K562 (cell line): ENCODE measurements at regions not wholly inside any gene's neighbourhood (a gene's known extent, or its start where the extent isn't known, plus 50 kb on each side); places are given as distances from the start of the nearest gene placed in this dataset.

Experiments used
- ATAC-seq: fragments of 200-7000 bp; cut with Tn5 transposase; 3 replicates; pipeline ENCODE4 v1.9.1; 2020; ENCODE audit warnings: moderate library complexity
- BruUV-seq: library from RNA; stranded (reverse); fragments of 400-500 nt; replicated peaks from 2 replicates; lab custom pipeline; 2021; lab: Mats Ljungman, UMichigan
- CTCF ChIA-PET: fragments of 300-600 bp; formaldehyde crosslinking; extraction: SDS; loops from one replicate; lab custom pipeline; 2021; ENCODE audit warnings: low intra/inter-chr PET ratio; lab: Yijun Ruan, JAX
- POLR2A ChIA-PET: fragments of 300-600, 350-650 bp; sonication (Branson Sonifier 250); formaldehyde crosslinking; extraction: SDS; loops from one replicate; lab custom pipeline; 2021; ENCODE audit warnings: antibody characterized with exemption, inconsistent platforms; lab: Yijun Ruan, JAX
- DNase-seq, 4 experiments: peaks; one replicate each; pipeline versions ENCODE4 v3.0.0 to v3.0.0-alpha.2; 2011 to 2018; ENCODE audit warnings: low spot score in 3 of 4, mixed read lengths in 3 of 4; ENCODE audit errors: extremely low read depth in 1 of 4
- FAIRE-seq: peaks from 2 replicates; lab custom pipeline; 2011; peaks lifted over from hg19 to GRCh38; lab: Jason Lieb, UNC
- H2AFZ ChIP-seq: 2 replicates; pipeline ENCODE4 v1.6.0; 2011; ENCODE audit warnings: low read depth, low read length, control low read depth, inconsistent platforms
- H3K27ac ChIP-seq: fragments of 200-600 bp; 3 replicates; pipeline ENCODE4 v1.8.0; 2011; ENCODE audit warnings: low read depth, mild to moderate bottlenecking, control low read depth, inconsistent platforms, low read length, moderate library complexity, mixed read lengths; ENCODE audit errors: extremely low read depth
- H3K27me3 ChIP-seq, 2 experiments: fragments of 300-600 bp in 1 of 2; 2 replicates in 1 of 2; 3 replicates in 1 of 2; pipeline versions ENCODE4 v1.6.0 to v1.8.0; 2011; ENCODE audit warnings: inconsistent platforms in 2 of 2, low read length in 2 of 2, mild to moderate bottlenecking in 1 of 2, mixed read lengths in 1 of 2, moderate library complexity in 1 of 2; ENCODE audit not compliant: control insufficient read depth in 2 of 2, insufficient read depth in 2 of 2
- H3K36me3 ChIP-seq: fragments of 300-600 bp; 3 replicates; pipeline ENCODE4 v1.8.0; 2011; ENCODE audit warnings: mild to moderate bottlenecking, low read length, inconsistent platforms; ENCODE audit not compliant: control insufficient read depth, insufficient read depth
- H3K4me1 ChIP-seq, 2 experiments: fragments of 200-600 bp in 1 of 2; replicated peaks in 1 of 2; 2 replicates in 1 of 2; 3 replicates in 1 of 2; pipeline versions ENCODE4 v1.5.1 to v1.8.0; 2011; ENCODE audit warnings: inconsistent platforms in 2 of 2, low read length in 2 of 2, mild to moderate bottlenecking in 1 of 2, mixed read lengths in 1 of 2, moderate library complexity in 1 of 2; ENCODE audit not compliant: control insufficient read depth in 2 of 2, insufficient read depth in 2 of 2
- H3K4me2 ChIP-seq: 2 replicates; pipeline ENCODE4 v1.6.1; 2011; ENCODE audit warnings: low read length, control low read depth, inconsistent platforms, mixed read lengths; ENCODE audit not compliant: insufficient read depth
- H3K4me3 ChIP-seq: fragments of 200-600 bp; sonication (generic), shearing (Covaris generic); 2 replicates; pipeline ENCODE4 v1.5.1; 2016; ENCODE audit warnings: control low read depth, inconsistent platforms
- H3K79me2 ChIP-seq: fragments of 200-600 bp; 3 replicates; pipeline ENCODE4 v1.8.0; 2011; ENCODE audit warnings: low read length, inconsistent platforms; ENCODE audit not compliant: control insufficient read depth, insufficient read depth
- H3K9ac ChIP-seq, 2 experiments: 2 replicates each; pipeline versions ENCODE4 v1.6.0 to v1.6.1; 2011; ENCODE audit warnings: low read depth in 2 of 2, low read length in 2 of 2, control low read depth in 1 of 2, inconsistent platforms in 1 of 2, mild to moderate bottlenecking in 1 of 2, mixed read lengths in 1 of 2; ENCODE audit not compliant: insufficient read depth in 1 of 2
- H3K9me1 ChIP-seq: one replicate; pipeline ENCODE4 v1.6.0; 2011; ENCODE audit warnings: inconsistent platforms, mild to moderate bottlenecking, low read length, moderate library complexity; ENCODE audit not compliant: control insufficient read depth, insufficient read depth
- H3K9me3 ChIP-seq: replicated peaks from 2 replicates; pipeline ENCODE4 v1.5.1; 2011; ENCODE audit warnings: low read depth, low read length, inconsistent platforms; ENCODE audit not compliant: control insufficient read depth, insufficient read depth
- H4K20me1 ChIP-seq: replicated peaks from 2 replicates; pipeline ENCODE4 v1.6.1; 2011; ENCODE audit warnings: low read length, inconsistent platforms, mixed read lengths; ENCODE audit not compliant: control insufficient read depth, insufficient read depth
- HNRNPK ChIP-seq: fragments of 200-400 bp; formaldehyde crosslinking; IDR thresholded peaks from one replicate; pipeline ENCODE4 v1.6.1; 2018; ENCODE audit warnings: mild to moderate bottlenecking, low read depth, low read length; ENCODE audit not compliant: poor library complexity, severe bottlenecking
- HNRNPL ChIP-seq: fragments of 200-400 bp; formaldehyde crosslinking; IDR thresholded peaks from 2 replicates; pipeline ENCODE4 v1.6.1; 2017; ENCODE audit warnings: low read depth, mild to moderate bottlenecking, low read length
- LARP7 ChIP-seq: fragments of 450-650 bp; IDR thresholded peaks from 2 replicates; pipeline ENCODE4 v1.6.1; 2016
- PATZ1 ChIP-seq: fragments of 250-450 bp; sonication (Bioruptor Pico); IDR thresholded peaks from 2 replicates; pipeline ENCODE4 v1.5.0; 2020; ENCODE audit warnings: mild to moderate bottlenecking, borderline replicate concordance
- SOX6 ChIP-seq: fragments of 450-650 bp; IDR thresholded peaks from 2 replicates; pipeline ENCODE4 v1.6.1; 2014; ENCODE audit warnings: mild to moderate bottlenecking
- ZNF212 ChIP-seq: fragments of 450-650 bp; formaldehyde crosslinking; IDR thresholded peaks from 2 replicates; pipeline ENCODE4 v1.4.0; 2020; ENCODE audit warnings: mild to moderate bottlenecking
- WGBS: fragments of 100-300 bp; shearing (Covaris generic); methylation state at CpG from one replicate; pipeline ENCODE4 v1.1.6; 2016; ENCODE audit warnings: low coverage, mixed read lengths; ENCODE audit not compliant: insufficient coverage; ENCODE audit errors: missing lambda C conversion rate; 5-methylcytosine and 5-hydroxymethylcytosine counted together
- in situ Hi-C: fragments of 300-500 bp; cut with MboI; formaldehyde crosslinking; loops from 4 replicates; pipeline ENCODE4 v1.15.0; 2018; ENCODE audit warnings: inconsistent platforms, mixed read lengths
- intact Hi-C: fragments of 100-400 bp; cut with micrococcal nuclease; formaldehyde crosslinking; loops from 2 replicates; pipeline ENCODE4 v1.14.2; 2022

GRCh38 chr7:68321776-68322496 is 1276.3 kb upstream of the AUTS2 start (continued):
- TF ChIP-seq LARP7: no peak
- TF ChIP-seq PATZ1 (CRISPR knock-in tag): no peak

GRCh38 chr7:68324621-68325020 is 1273.7 kb upstream of the AUTS2 start:
- H3K27ac ChIP-seq: no peak overlapping the region
- CTCF ChIA-PET: no interaction called here
- H3K36me3 ChIP-seq: no peaks in the 10 kb centered on the region
- intact Hi-C loops: no loop called here
- H3K4me1 ChIP-seq: no peaks in the 10 kb centered on the region
- H2AFZ ChIP-seq: no peak overlapping the region
- no peaks in the 10 kb centered on the region for H3K27me3 ChIP-seq
- in situ Hi-C loops: no loop called here
- H3K4me3 ChIP-seq: no peak overlapping the region
- no peak for FAIRE-seq
- H3K4me2 ChIP-seq: no peak overlapping the region
- TF ChIP-seq SOX6 (no peak), HNRNPK (peak; percentile 54), HNRNPL (no peak), ZNF212 (no peak)
- no peaks in the 10 kb centered on the region for H3K9me1 ChIP-seq
- H3K9ac ChIP-seq: no peak overlapping the region
- no peaks in the 10 kb centered on the region for H4K20me1 ChIP-seq
- no peak for ATAC-seq
- no peaks in the 10 kb centered on the region for H3K79me2 ChIP-seq
- no peaks in the 10 kb centered on the region for H3K9me3 ChIP-seq
- DNase-seq: no peak
- POLR2A ChIA-PET: no interaction called here
- WGBS: 3% methylated on average over 6 of the region's 6 CpGs
- BruUV-seq: no TSS peak
